ENCODE measurements at regions not wholly inside any gene's neighbourhood (a gene's known extent, or its start where the extent isn't known, plus 50 kb on each side); places are given as distances from the start of the nearest gene placed in this dataset.

DNA sequence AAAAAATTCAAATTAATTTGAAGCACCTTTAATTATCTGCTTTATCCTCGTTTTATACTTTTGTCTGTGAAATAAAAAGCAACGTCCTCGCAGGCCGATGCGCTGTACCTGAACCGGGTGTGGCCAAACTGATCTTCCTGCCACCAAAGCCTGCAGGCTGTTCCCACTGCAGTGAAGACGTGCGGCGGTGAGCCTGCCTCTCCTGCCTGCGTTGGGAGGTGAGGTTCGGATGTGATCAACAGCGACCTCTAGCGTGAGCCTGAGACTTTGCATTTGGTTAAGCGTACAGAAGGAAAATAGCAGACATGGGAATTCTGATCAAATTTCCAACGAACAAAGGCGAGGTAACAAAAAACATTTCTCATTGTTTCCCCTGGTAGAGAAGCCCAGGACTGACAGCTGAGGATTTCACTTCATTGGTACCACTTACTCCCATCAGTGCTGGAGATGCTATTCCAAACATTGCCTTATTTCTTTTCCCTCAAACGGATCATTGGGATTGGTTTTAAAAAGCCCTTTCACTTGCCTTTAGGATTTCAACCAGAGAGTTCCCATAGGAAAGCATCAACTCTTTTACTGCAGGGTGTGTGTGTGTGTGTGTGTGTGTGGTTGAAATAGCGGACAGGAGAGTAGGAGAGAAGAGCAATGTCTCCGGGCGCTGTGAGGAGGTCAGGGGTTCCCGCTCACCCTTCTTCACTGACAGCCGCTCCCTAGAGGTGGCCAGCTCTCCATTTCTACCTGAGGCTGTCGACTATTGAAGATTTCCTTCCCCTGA, 56.6 kb upstream of the CCN6 start (continued):
- TF ChIP-seq, protein P1, sequence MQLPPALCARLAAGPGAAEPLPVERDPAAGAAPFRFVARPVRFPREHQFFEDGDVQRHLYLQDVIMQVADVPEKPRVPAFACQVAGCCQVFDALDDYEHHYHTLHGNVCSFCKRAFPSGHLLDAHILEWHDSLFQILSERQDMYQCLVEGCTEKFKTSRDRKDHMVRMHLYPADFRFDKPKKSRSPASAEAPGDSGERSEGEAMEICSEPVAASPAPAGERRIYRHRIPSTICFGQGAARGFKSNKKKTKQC (CRISPR knock-in tag; IDR thresholded peaks at IDR 0.05), result no peak
- TF ChIP-seq, protein P2, sequence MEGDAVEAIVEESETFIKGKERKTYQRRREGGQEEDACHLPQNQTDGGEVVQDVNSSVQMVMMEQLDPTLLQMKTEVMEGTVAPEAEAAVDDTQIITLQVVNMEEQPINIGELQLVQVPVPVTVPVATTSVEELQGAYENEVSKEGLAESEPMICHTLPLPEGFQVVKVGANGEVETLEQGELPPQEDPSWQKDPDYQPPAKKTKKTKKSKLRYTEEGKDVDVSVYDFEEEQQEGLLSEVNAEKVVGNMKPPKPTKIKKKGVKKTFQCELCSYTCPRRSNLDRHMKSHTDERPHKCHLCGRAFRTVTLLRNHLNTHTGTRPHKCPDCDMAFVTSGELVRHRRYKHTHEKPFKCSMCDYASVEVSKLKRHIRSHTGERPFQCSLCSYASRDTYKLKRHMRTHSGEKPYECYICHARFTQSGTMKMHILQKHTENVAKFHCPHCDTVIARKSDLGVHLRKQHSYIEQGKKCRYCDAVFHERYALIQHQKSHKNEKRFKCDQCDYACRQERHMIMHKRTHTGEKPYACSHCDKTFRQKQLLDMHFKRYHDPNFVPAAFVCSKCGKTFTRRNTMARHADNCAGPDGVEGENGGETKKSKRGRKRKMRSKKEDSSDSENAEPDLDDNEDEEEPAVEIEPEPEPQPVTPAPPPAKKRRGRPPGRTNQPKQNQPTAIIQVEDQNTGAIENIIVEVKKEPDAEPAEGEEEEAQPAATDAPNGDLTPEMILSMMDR (IDR thresholded peaks at IDR 0.05 in 2 of 3, conservative IDR thresholded peaks at IDR 0.05 in 1 of 3; ENCODE audit: insufficient read depth in 2 of 3, low read depth in 1 of 3, low read length in 3 of 3), result peak; percentile 87 to 91 (median 87)
- TF ChIP-seq CXXC5 (CRISPR knock-in tag; IDR thresholded peaks at IDR 0.05) (peak; percentile 58), CREB1 (IDR thresholded peaks at IDR 0.05) (no peak), CREB1 (CRISPR knock-in tag; IDR thresholded peaks at IDR 0.05) (0 out of 2 replicates have a peak, but pooled peaks have one; percentile 34), STAG1 (CRISPR knock-in tag; IDR thresholded peaks at IDR 0.05; ENCODE audit: borderline replicate concordance) (peak; percentile 95), ETV1 (tag; conservative IDR thresholded peaks at IDR 0.05; ENCODE audit: low read depth) (peak; percentile 29), LCOR (CRISPR knock-in tag; IDR thresholded peaks at IDR 0.05) (0 out of 2 replicates have a peak, but pooled peaks have one; percentile 39), ATF2 (CRISPR knock-in tag; IDR thresholded peaks at IDR 0.05) (no peak)
- TF ChIP-seq, protein P3, sequence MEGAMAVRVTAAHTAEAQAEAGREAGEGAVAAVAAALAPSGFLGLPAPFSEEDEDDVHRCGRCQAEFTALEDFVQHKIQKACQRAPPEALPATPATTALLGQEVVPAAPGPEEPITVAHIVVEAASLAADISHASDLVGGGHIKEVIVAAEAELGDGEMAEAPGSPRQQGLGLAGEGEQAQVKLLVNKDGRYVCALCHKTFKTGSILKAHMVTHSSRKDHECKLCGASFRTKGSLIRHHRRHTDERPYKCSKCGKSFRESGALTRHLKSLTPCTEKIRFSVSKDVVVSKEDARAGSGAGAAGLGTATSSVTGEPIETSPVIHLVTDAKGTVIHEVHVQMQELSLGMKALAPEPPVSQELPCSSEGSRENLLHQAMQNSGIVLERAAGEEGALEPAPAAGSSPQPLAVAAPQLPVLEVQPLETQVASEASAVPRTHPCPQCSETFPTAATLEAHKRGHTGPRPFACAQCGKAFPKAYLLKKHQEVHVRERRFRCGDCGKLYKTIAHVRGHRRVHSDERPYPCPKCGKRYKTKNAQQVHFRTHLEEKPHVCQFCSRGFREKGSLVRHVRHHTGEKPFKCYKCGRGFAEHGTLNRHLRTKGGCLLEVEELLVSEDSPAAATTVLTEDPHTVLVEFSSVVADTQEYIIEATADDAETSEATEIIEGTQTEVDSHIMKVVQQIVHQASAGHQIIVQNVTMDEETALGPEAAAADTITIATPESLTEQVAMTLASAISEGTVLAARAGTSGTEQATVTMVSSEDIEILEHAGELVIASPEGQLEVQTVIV (CRISPR knock-in tag; IDR thresholded peaks at IDR 0.05; ENCODE audit: borderline replicate concordance), result no peak
- TF ChIP-seq, protein P4, sequence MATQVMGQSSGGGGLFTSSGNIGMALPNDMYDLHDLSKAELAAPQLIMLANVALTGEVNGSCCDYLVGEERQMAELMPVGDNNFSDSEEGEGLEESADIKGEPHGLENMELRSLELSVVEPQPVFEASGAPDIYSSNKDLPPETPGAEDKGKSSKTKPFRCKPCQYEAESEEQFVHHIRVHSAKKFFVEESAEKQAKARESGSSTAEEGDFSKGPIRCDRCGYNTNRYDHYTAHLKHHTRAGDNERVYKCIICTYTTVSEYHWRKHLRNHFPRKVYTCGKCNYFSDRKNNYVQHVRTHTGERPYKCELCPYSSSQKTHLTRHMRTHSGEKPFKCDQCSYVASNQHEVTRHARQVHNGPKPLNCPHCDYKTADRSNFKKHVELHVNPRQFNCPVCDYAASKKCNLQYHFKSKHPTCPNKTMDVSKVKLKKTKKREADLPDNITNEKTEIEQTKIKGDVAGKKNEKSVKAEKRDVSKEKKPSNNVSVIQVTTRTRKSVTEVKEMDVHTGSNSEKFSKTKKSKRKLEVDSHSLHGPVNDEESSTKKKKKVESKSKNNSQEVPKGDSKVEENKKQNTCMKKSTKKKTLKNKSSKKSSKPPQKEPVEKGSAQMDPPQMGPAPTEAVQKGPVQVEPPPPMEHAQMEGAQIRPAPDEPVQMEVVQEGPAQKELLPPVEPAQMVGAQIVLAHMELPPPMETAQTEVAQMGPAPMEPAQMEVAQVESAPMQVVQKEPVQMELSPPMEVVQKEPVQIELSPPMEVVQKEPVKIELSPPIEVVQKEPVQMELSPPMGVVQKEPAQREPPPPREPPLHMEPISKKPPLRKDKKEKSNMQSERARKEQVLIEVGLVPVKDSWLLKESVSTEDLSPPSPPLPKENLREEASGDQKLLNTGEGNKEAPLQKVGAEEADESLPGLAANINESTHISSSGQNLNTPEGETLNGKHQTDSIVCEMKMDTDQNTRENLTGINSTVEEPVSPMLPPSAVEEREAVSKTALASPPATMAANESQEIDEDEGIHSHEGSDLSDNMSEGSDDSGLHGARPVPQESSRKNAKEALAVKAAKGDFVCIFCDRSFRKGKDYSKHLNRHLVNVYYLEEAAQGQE (IDR thresholded peaks at IDR 0.05; ENCODE audit: borderline replicate concordance), result peak; percentile 88
- TF ChIP-seq, protein P4 (CRISPR knock-in tag; IDR thresholded peaks at IDR 0.05; ENCODE audit: low read depth), result no peak

Data from K562 (cell line).